HUES64 (cell line): ENCODE measurements at regions not wholly inside any gene's neighbourhood (a gene's known extent, or its start where the extent isn't known, plus 50 kb on each side); places are given as distances from the start of the nearest gene placed in this dataset.

Experiments
- H3K27ac ChIP-seq: 2 replicates; pipeline ENCODE4 v1.7.0; 2013; ENCODE audit warnings: low read depth, low read length, inconsistent platforms
- H3K27me3 ChIP-seq: 2 replicates; pipeline ENCODE4 v1.6.1; 2013; ENCODE audit warnings: mild to moderate bottlenecking, low read length; ENCODE audit not compliant: insufficient read depth
- H3K36me3 ChIP-seq: 2 replicates; pipeline ENCODE4 v1.6.1; 2013; ENCODE audit warnings: mild to moderate bottlenecking, low read length; ENCODE audit not compliant: insufficient read depth
- H3K4me1 ChIP-seq: 2 replicates; pipeline ENCODE4 v1.6.1; 2013; ENCODE audit warnings: mild to moderate bottlenecking, low read length, moderate library complexity; ENCODE audit not compliant: insufficient read depth
- H3K4me3 ChIP-seq: 2 replicates; pipeline ENCODE4 v1.5.1; 2013; ENCODE audit warnings: mild to moderate bottlenecking, low read length, moderate library complexity
- H3K9ac ChIP-seq: 2 replicates; pipeline ENCODE4 v1.6.1; 2013; ENCODE audit warnings: mild to moderate bottlenecking, low read depth, low read length
- H3K9me3 ChIP-seq: 2 replicates; pipeline ENCODE4 v1.6.1; 2013; ENCODE audit warnings: low read depth, low read length; ENCODE audit not compliant: insufficient read depth
- whole genome bisulfite sequencing: fragments of 150-250, 120-280 bp; methylation state at CpG from one replicate; pipeline ENCODE4 v1.1.7; 2013; ENCODE audit warnings: missing lambda C conversion rate; 5-methylcytosine and 5-hydroxymethylcytosine counted together

DNA sequence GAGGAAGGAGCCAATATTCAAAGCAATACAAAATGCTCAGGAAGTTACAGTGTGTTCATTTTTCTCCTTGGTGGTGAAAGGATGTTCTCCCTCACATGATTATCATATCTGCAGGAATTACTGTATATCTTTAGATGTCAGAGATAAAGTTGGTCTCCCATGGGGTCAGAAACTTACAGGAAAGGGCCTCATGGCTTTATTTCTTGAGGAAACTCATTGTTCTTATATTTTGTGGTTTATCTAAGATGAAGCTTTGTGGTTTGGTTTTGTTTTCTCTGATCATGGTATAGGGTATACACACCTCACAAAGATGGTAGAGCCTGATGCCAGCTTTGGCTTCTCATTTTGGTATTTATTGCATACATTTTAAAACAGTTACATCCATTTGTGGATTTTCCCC, 100.5 kb upstream of the STXBP5 start:
- Histone ChIP-seq H3K36me3 (no peaks in the 10 kb centered on the region), H3K9me3 (no peaks in the 10 kb centered on the region), H3K27ac (no peak overlapping the region), H3K4me1 (no peaks in the 10 kb centered on the region), H3K9ac (no peak overlapping the region), H3K27me3 (no peaks in the 10 kb centered on the region), H3K4me3 (no peak overlapping the region)

DNA sequence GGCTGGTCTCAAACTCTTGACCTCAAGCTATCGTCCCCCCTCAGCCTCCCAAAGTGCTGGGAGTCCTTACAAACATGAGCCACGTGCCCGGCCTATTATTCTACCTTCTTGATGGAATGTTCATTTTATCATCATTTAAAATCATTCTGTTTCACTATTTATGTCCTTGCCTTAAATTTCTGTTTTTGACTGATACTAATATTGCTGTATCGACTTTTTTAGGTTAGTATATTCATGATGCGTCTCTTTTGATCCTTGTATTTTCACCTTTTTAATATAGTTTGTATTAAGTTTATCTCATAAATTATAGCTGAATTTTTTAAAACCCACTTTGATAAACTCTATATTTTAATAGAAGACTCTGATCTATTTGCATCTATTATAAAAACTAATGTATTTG, 98.4 kb upstream of the STXBP5 start:
- no peaks in the 10 kb centered on the region for H3K9me3 ChIP-seq
- WGBS: 83% methylated on average over 3 of the region's 5 CpGs
- no peaks in the 10 kb centered on the region for H3K36me3 ChIP-seq
- no peaks in the 10 kb centered on the region for H3K4me1 ChIP-seq
- H3K9ac ChIP-seq: no peak overlapping the region
- no peak overlapping the region for H3K4me3 ChIP-seq
- no peak overlapping the region for H3K27ac ChIP-seq
- no peaks in the 10 kb centered on the region for H3K27me3 ChIP-seq

GRCh38 chr6:147106759-147107401, 97.3 kb upstream of the STXBP5 start:
- WGBS: 88% methylated on average over 7 of the region's 7 CpGs
- Histone ChIP-seq H3K9me3 (no peaks in the 10 kb centered on the region), H3K36me3 (no peaks in the 10 kb centered on the region), H3K27ac (no peak overlapping the region), H3K4me1 (no peaks in the 10 kb centered on the region), H3K4me3 (no peak overlapping the region), H3K27me3 (no peaks in the 10 kb centered on the region), H3K9ac (no peak overlapping the region)

- WGBS: 78% methylated on average over 2 of the region's 2 CpGs
- H3K9me3 ChIP-seq: no peaks in the 10 kb centered on the region
- no peaks in the 10 kb centered on the region for H3K27me3 ChIP-seq
- no peaks in the 10 kb centered on the region for H3K4me1 ChIP-seq
- H3K36me3 ChIP-seq: no peaks in the 10 kb centered on the region
- H3K4me3 ChIP-seq: no peak overlapping the region
- H3K27ac ChIP-seq: no peak overlapping the region
- no peak overlapping the region for H3K9ac ChIP-seq
These were observed 95.8 kb upstream of the STXBP5 start for GRCh38 chr6:147108259-147108910.

- no peak overlapping the region for H3K9ac ChIP-seq
- H3K4me1 ChIP-seq: no peaks in the 10 kb centered on the region
- no peak overlapping the region for H3K4me3 ChIP-seq
- 92% methylated on average over 3 of the region's 4 CpGs for WGBS
- no peaks in the 10 kb centered on the region for H3K36me3 ChIP-seq
- no peaks in the 10 kb centered on the region for H3K9me3 ChIP-seq
- H3K27me3 ChIP-seq: no peaks in the 10 kb centered on the region
- no peak overlapping the region for H3K27ac ChIP-seq
These were observed 94.5 kb upstream of the STXBP5 start for GRCh38 chr6:147109707-147110106.

- WGBS: 93% methylated on average over 4 of the region's 4 CpGs
- Histone ChIP-seq H3K4me3 (no peak overlapping the region), H3K9me3 (no peaks in the 10 kb centered on the region), H3K36me3 (no peaks in the 10 kb centered on the region), H3K4me1 (peaks cover 6% of the 10 kb centered on the region; the same call in 1 of the 2 replicates), H3K27ac (no peak overlapping the region), H3K27me3 (no peaks in the 10 kb centered on the region), H3K9ac (no peak overlapping the region)
These were observed 88.2 kb upstream of the STXBP5 start for GRCh38 chr6:147116056-147116455.

DNA sequence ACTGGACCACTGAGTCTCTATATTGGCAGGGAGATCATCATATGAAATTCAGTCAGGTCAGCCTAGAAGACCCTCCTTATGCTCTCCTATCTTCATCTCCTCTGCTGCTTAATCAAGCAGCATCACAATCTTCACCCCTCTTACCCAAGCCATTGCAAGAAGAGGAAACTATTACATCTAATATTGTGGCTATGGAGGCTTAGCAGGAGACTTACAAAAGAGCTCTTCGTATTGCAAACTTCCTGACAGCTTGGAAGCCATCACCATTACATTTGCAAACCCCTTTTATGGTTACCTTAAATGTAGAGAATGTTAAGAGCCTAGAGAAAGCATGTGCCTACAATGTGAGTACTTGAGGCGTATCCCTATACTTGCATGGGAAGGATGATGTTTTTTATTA, 87.2 kb upstream of the STXBP5 start:
- H3K27ac ChIP-seq: no peak overlapping the region
- no peaks in the 10 kb centered on the region for H3K36me3 ChIP-seq
- no peak overlapping the region for H3K4me3 ChIP-seq
- peaks cover 6% of the 10 kb centered on the region; the same call in 1 of the 2 replicates for H3K4me1 ChIP-seq
- WGBS: 100% methylated on average over 1 of the region's 2 CpGs
- H3K9me3 ChIP-seq: no peaks in the 10 kb centered on the region
- no peaks in the 10 kb centered on the region for H3K27me3 ChIP-seq
- no peak overlapping the region for H3K9ac ChIP-seq

DNA sequence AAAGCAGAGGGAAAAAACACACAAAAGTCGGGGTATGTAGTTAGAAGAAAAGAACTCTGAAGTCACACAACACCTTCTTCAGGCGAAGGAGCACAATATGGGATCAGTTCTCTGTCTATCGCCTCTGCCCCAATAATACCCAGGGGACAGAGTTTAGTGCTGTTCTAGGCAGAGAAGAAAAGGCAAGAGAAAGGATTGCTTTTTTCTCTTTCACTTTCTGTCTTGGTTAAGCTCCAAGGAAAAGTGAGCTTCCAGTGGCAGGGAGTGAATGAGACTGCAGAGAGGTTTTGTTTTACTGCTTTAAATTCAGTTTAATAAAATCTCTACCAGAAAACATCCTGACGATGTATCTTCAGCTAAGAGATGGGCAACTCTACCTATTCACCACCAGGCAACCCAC, 86.6 kb upstream of the STXBP5 start:
- Histone ChIP-seq H3K4me3 (no peak overlapping the region), H3K9ac (no peak overlapping the region), H3K27ac (no peak overlapping the region), H3K4me1 (peaks cover 6% of the 10 kb centered on the region; the same call in 1 of the 2 replicates), H3K9me3 (no peaks in the 10 kb centered on the region), H3K27me3 (no peaks in the 10 kb centered on the region), H3K36me3 (no peaks in the 10 kb centered on the region)
- WGBS: 100% methylated on average over 3 of the region's 4 CpGs

DNA sequence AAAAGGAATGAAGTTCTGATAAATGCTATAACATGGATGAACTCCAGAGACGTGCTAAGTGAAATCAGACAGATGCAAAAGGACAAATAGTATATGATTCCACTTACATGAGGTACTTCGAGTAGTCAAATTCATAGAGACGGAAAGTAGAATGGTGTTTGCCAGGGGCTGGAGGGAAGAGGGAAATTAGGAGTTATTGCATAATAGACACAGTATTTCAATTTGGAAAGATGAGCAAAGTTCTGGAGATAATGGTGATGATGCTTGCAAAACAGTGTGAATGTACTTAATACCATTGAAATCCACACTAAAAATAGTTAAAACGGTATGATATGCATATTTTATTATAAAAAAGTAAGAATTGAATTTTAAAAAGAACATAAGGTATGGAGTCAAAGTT, 84.9 kb upstream of the STXBP5 start:
- Histone ChIP-seq H3K9me3 (no peaks in the 10 kb centered on the region), H3K9ac (no peak overlapping the region), H3K4me3 (no peak overlapping the region), H3K36me3 (no peaks in the 10 kb centered on the region), H3K27me3 (no peaks in the 10 kb centered on the region), H3K4me1 (peaks cover 6% of the 10 kb centered on the region; the same call in 1 of the 2 replicates), H3K27ac (no peak overlapping the region)
- WGBS: 92% methylated on average over 3 of the region's 4 CpGs

DNA sequence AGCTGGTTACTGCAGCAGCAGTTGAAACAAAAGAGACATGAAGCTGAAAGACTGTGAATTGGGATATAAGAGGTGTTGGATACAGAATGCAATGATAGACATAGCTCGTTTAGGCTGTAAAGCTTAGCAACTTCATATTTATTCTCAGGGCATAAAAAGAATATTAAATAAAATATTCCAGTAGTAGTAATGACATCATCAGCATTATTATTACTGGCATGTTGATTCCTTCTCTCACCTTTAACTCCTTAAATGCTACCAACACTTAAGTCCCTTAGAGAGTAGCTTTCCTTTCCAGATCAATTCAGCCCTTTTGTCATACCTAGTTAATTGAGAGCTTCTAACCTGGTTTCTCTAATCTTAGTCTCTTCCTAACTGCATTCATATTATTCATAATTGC, 81.4 kb upstream of the STXBP5 start:
- H3K27me3 ChIP-seq: no peaks in the 10 kb centered on the region
- no peak overlapping the region for H3K4me3 ChIP-seq
- no peaks in the 10 kb centered on the region for H3K9me3 ChIP-seq
- no peaks in the 10 kb centered on the region for H3K36me3 ChIP-seq
- no peak overlapping the region for H3K9ac ChIP-seq
- no peak overlapping the region for H3K27ac ChIP-seq
- WGBS: no CpG with 5 or more reads among the region's 1 CpG
- H3K4me1 ChIP-seq: no peaks in the 10 kb centered on the region

DNA sequence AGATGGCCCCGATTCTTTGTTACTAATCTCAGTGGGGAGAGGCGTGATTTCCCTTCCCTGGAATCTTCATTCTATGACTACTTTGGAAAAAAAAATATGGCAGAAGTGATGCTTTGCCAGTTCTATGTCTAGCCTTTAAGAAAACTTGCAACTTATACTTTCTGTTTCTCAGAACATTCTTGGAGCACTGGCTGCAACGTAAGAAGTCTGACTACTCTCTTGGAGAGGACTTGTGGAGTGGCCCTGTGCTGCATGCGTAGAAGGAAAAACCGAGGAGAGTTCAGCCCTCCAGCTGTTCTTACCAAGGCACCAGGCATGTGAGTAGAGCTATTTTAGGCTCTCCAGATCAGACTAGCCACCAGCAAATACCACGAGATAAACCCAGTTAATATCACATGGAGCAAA, 77.6 kb upstream of the STXBP5 start:
- no peak overlapping the region for H3K27ac ChIP-seq
- no peaks in the 10 kb centered on the region for H3K36me3 ChIP-seq
- 88% methylated on average over 6 of the region's 6 CpGs for WGBS
- H3K4me1 ChIP-seq: peaks cover 3% of the 10 kb centered on the region
- no peaks in the 10 kb centered on the region for H3K9me3 ChIP-seq
- no peak overlapping the region for H3K9ac ChIP-seq
- no peak overlapping the region for H3K4me3 ChIP-seq
- no peaks in the 10 kb centered on the region for H3K27me3 ChIP-seq

DNA sequence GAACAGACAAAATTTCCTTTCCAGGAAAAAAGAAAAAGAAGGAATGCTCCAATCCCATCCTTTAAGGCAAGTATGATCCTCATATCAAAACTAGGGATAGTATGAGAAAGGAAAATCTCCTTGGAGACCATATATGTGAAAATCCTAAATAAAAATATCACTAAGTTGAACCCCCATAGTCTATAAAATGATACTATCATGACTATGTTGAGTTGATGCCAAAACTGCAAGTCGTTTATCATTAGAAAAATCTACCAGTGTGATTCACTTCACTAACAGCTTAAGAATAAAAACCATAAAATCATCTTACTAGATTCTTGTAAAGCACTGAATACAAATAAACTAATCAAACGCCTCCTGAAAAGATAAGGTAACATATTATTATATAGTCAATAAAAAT, 76.6 kb upstream of the STXBP5 start:
- no peaks in the 10 kb centered on the region for H3K27me3 ChIP-seq
- H3K4me1 ChIP-seq: peaks cover 12% of the 10 kb centered on the region
- H3K4me3 ChIP-seq: no peak overlapping the region
- WGBS: 92% methylated on average over 1 of the region's 2 CpGs
- H3K36me3 ChIP-seq: no peaks in the 10 kb centered on the region
- H3K27ac ChIP-seq: no peak overlapping the region
- H3K9ac ChIP-seq: no peak overlapping the region
- no peaks in the 10 kb centered on the region for H3K9me3 ChIP-seq
